ENCODE measurements at regions not wholly inside any gene's neighbourhood (a gene's known extent, or its start where the extent isn't known, plus 50 kb on each side); places are given as distances from the start of the nearest gene placed in this dataset.
"Not testable (repeated sequence)": the region's sequence is repeated elsewhere in the genome, so short reads cannot be mapped to it uniquely, and the experiment has no call there.

DNA sequence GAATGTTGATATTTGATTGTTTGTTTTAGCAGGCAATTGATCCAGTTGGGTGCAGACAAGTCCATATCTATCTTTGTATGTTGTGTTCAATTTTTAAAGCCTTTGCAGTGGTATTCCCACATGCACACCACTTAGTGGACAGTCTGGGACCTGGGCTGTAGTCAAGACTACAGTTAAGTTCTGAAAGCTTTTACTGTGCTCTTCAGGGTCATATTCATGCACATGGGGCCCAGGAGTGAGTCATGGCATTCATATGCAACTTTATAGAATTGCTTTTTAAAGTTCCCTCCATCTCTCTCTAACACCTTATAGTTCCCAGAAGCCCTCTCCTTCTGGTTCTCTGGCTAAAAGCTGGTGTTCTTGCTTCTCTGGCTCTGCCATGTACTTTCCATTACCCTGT lies 228.2 kb upstream of the CCNH start:
- no peaks in the 10 kb centered on the region for H3K4me1 Mint-ChIP-seq (ENCODE audit: low read depth)
- H3K4me3 Mint-ChIP-seq: no peak overlapping the region
- H3K9me3 Mint-ChIP-seq: no peaks in the 10 kb centered on the region
- no peak for DNase-seq
- no peak overlapping the region for H3K27ac Mint-ChIP-seq
- H3K27me3 Mint-ChIP-seq: no peaks in the 10 kb centered on the region
- no peaks in the 10 kb centered on the region for H3K36me3 Mint-ChIP-seq (ENCODE audit: low read depth)

DNA sequence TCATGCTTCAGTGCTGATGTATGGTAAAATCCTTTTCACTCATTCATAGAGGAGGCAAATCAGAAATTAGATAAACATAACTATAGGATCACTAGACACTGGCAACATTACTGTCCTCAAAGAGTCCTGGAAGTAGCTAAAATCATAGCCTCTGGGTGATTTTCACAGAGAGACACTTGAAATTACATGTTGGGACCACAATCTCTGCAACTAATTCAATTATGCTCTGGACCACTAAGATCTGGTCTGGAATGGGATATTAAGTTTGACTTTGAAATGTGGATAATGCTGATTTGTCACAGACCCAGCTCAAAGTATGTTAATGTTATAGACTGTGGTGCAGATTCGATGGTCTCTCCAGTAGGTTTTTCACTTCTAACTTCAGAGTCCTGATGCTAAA lies 214.6 kb upstream of the CCNH start:
- Mint-ChIP-seq H3K4me3 (no peak overlapping the region), H3K36me3 (ENCODE audit: low read depth) (no peaks in the 10 kb centered on the region), H3K27ac (no peak overlapping the region), H3K4me1 (ENCODE audit: low read depth) (no peaks in the 10 kb centered on the region), H3K27me3 (no peaks in the 10 kb centered on the region), H3K9me3 (no peaks in the 10 kb centered on the region)
- no peak for DNase-seq

- no peaks in the 10 kb centered on the region for H3K9me3 Mint-ChIP-seq
- H3K27me3 Mint-ChIP-seq: no peaks in the 10 kb centered on the region
These were observed 195.7 kb upstream of the CCNH start for GRCh38 chr5:87608385-87608784.

GRCh38 chr5:87605663-87606062 lies 192.9 kb upstream of the CCNH start:
- Mint-ChIP-seq H3K4me1 (ENCODE audit: low read depth) (no peaks in the 10 kb centered on the region), H3K27me3 (no peaks in the 10 kb centered on the region), H3K4me3 (no peak overlapping the region), H3K27ac (no peak overlapping the region), H3K36me3 (ENCODE audit: low read depth) (no peaks in the 10 kb centered on the region), H3K9me3 (no peaks in the 10 kb centered on the region)
- no peak for DNase-seq

More at GRCh38 chr5:87608385-87608784, 195.7 kb upstream of the CCNH start:
- Mint-ChIP-seq H3K36me3 (ENCODE audit: low read depth) (no peaks in the 10 kb centered on the region), H3K4me3 (no peak overlapping the region), H3K4me1 (ENCODE audit: low read depth) (no peaks in the 10 kb centered on the region), H3K27ac (no peak overlapping the region)
- DNase-seq: no peak

DNA sequence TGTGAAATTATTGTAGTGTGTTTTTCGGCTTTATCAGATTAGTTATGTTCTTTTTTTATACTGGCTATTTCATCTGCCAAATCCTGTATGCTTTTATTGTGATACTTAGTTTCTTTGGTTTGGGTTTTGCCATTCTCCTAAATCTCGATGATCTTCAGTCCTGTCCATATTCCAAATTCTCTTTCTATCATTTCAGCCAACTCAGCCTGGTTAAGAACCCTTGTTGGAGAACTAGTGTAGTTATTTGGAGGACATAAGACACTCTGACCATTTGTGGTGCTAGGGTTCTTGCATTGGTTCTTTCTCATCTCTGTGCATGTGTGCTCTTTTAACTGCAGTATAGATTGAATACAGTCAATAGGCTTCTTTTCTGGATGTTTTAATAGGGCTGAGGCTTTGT lies 187.0 kb upstream of the CCNH start:
- no peaks in the 10 kb centered on the region for H3K27me3 Mint-ChIP-seq
- DNase-seq: no peak
- no peak overlapping the region for H3K27ac Mint-ChIP-seq
- no peaks in the 10 kb centered on the region for H3K4me1 Mint-ChIP-seq (ENCODE audit: low read depth)
- H3K36me3 Mint-ChIP-seq (ENCODE audit: low read depth): no peaks in the 10 kb centered on the region
- no peak overlapping the region for H3K4me3 Mint-ChIP-seq
- H3K9me3 Mint-ChIP-seq: no peaks in the 10 kb centered on the region

GRCh38 chr5:87598460-87598859 lies 185.7 kb upstream of the CCNH start:
- H3K27me3 Mint-ChIP-seq: no peaks in the 10 kb centered on the region
- no peaks in the 10 kb centered on the region for H3K9me3 Mint-ChIP-seq
- no peaks in the 10 kb centered on the region for H3K36me3 Mint-ChIP-seq (ENCODE audit: low read depth)
- no peak overlapping the region for H3K4me3 Mint-ChIP-seq
- no peak overlapping the region for H3K27ac Mint-ChIP-seq
- DNase-seq: no peak
- no peaks in the 10 kb centered on the region for H3K4me1 Mint-ChIP-seq (ENCODE audit: low read depth)

DNA sequence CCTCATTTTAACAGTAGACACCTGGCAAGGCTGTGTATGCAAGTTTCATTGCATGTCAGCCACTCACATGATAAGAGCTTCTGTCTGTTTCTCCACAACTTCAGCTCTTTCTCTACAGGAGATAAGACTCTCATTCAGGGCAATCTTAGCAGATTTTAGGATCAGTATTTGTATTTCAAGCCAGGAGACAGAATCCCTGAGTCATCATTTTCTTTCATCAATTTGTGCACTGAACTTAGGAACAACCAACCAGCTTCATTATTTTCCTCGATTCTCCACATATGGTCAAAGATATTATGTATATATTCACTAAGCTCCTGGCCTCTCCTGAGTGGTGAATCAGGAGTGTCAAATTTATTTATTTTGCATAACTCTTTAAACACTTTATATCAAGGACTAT lies 181.8 kb upstream of the CCNH start:
- DNase-seq: no peak
- no peaks in the 10 kb centered on the region for H3K36me3 Mint-ChIP-seq (ENCODE audit: low read depth)
- H3K4me3 Mint-ChIP-seq: no peak overlapping the region
- H3K9me3 Mint-ChIP-seq: no peaks in the 10 kb centered on the region
- no peaks in the 10 kb centered on the region for H3K4me1 Mint-ChIP-seq (ENCODE audit: low read depth)
- no peak overlapping the region for H3K27ac Mint-ChIP-seq
- H3K27me3 Mint-ChIP-seq: peaks cover 2% of the 10 kb centered on the region

DNA sequence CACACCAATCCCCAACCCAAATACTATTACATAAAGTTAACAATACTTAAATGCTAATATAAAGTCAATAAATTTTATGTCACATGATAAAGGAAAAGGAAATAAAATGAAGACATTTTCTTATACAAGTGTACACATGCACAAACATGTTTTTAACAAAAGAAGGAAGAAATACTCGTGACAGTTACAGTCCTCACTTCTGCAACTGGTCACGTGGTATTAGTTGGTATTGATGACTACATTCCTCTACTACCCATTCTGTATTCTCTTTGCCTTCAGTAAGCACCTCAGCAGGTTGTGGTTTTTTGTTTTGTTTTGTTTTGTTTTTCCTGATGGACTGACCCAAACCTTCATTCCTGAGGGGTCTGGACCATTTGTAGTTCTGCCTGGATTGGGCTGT lies 176.9 kb upstream of the CCNH start:
- Mint-ChIP-seq H3K4me1 (ENCODE audit: low read depth) (no peaks in the 10 kb centered on the region), H3K4me3 (no peak overlapping the region), H3K36me3 (ENCODE audit: low read depth) (no peaks in the 10 kb centered on the region), H3K27ac (no peak overlapping the region), H3K9me3 (no peaks in the 10 kb centered on the region), H3K27me3 (peaks cover 2% of the 10 kb centered on the region)
- DNase-seq: no peak

GRCh38 chr5:87588316-87588715 lies 175.6 kb upstream of the CCNH start:
- Mint-ChIP-seq H3K27ac (no peak overlapping the region), H3K9me3 (peaks cover 3% of the 10 kb centered on the region), H3K27me3 (peaks cover 2% of the 10 kb centered on the region), H3K36me3 (ENCODE audit: low read depth) (no peaks in the 10 kb centered on the region), H3K4me1 (ENCODE audit: low read depth) (no peaks in the 10 kb centered on the region), H3K4me3 (no peak overlapping the region)
- DNase-seq: no peak

DNA sequence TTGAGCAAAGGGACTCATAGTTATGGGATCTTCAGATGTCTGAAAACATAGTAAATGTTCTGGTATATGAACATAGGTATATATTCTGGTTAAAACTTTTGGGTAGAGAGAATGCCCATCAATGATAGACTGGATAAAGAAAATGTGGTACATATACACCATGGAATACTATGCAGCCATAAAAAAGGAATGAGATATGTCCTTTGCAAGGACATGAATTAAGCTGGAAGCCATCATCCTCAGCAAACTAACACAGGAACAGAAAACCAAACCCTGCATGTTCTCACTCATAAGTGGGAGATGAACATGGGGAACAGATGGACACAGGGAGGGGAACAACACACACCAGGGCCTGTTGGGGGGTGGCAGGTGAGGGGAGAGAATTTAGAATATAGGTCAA lies 171.0 kb upstream of the CCNH start:
- not testable (repeated sequence) for H3K9me3 Mint-ChIP-seq; H3K4me3 Mint-ChIP-seq; H3K4me1 Mint-ChIP-seq (ENCODE audit: low read depth); H3K36me3 Mint-ChIP-seq (ENCODE audit: low read depth); H3K27ac Mint-ChIP-seq; H3K27me3 Mint-ChIP-seq; DNase-seq

DNA sequence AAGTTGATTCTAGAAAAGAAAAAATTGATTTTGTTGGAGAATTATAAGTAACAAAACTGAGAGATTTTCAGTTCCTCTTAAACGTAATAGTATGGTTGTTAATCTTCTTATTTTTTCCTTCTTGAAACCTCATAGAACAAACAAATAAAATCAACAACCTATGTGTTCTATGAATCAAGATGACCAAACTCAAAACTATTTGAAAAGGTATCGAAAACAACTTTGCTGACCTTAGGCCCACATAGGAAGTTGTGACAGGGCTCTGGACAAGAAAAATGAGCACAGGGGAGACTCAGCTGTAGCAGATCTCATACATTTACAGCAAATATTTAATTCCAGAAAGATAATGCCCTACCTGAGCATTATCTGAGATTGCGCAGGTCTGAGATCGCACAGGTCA lies 169.4 kb upstream of the CCNH start:
- H3K4me1 Mint-ChIP-seq (ENCODE audit: low read depth): no peaks in the 10 kb centered on the region
- peaks cover 3% of the 10 kb centered on the region for H3K9me3 Mint-ChIP-seq
- H3K27me3 Mint-ChIP-seq: peaks cover 8% of the 10 kb centered on the region
- H3K4me3 Mint-ChIP-seq: no peak overlapping the region
- H3K27ac Mint-ChIP-seq: no peak overlapping the region
- no peaks in the 10 kb centered on the region for H3K36me3 Mint-ChIP-seq (ENCODE audit: low read depth)
- no peak for DNase-seq

- Mint-ChIP-seq H3K27ac (no peak overlapping the region), H3K9me3 (peaks cover 3% of the 10 kb centered on the region), H3K4me3 (no peak overlapping the region), H3K27me3 (peaks cover 8% of the 10 kb centered on the region), H3K4me1 (ENCODE audit: low read depth) (no peaks in the 10 kb centered on the region), H3K36me3 (ENCODE audit: low read depth) (no peaks in the 10 kb centered on the region)
- DNase-seq: no peak
These were observed 168.9 kb upstream of the CCNH start for GRCh38 chr5:87581661-87582060.

DNA sequence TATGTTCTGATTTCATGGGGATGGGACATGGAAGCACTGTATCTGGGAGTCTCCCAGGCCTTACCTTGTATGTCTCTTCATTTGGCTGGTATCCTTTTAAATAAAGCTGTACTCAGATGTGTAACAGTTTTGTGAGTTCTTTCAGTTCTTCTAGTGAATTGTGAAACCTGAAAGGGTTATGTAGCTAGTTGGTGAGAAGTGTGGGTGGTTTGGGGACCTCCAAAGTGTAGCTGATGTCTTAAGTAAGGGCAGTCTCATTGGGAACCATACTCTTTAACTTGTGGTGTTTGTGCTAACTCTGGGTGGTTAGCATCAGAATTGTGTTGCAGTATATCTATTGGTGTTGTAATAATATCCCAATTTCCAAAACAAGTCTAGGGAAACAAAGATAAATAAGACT lies 166.9 kb upstream of the CCNH start:
- no peak for DNase-seq
- Mint-ChIP-seq H3K4me1 (ENCODE audit: low read depth) (no peaks in the 10 kb centered on the region), H3K9me3 (peaks cover 3% of the 10 kb centered on the region), H3K4me3 (no peak overlapping the region), H3K27ac (no peak overlapping the region), H3K36me3 (ENCODE audit: low read depth) (no peaks in the 10 kb centered on the region), H3K27me3 (peaks cover 8% of the 10 kb centered on the region)

GRCh38 chr5:87576867-87577266 lies 164.1 kb upstream of the CCNH start:
- no peaks in the 10 kb centered on the region for H3K4me1 Mint-ChIP-seq (ENCODE audit: low read depth)
- no peaks in the 10 kb centered on the region for H3K9me3 Mint-ChIP-seq
- no peak for DNase-seq
- H3K27me3 Mint-ChIP-seq: peaks cover 8% of the 10 kb centered on the region
- no peak overlapping the region for H3K27ac Mint-ChIP-seq
- H3K4me3 Mint-ChIP-seq: no peak overlapping the region
- H3K36me3 Mint-ChIP-seq (ENCODE audit: low read depth): no peaks in the 10 kb centered on the region

GRCh38 chr5:87576306-87576705 lies 163.6 kb upstream of the CCNH start:
- H3K36me3 Mint-ChIP-seq (ENCODE audit: low read depth); H3K4me1 Mint-ChIP-seq (ENCODE audit: low read depth); DNase-seq; H3K9me3 Mint-ChIP-seq; H3K27me3 Mint-ChIP-seq; H3K27ac Mint-ChIP-seq; H3K4me3 Mint-ChIP-seq: not testable (repeated sequence)

DNA sequence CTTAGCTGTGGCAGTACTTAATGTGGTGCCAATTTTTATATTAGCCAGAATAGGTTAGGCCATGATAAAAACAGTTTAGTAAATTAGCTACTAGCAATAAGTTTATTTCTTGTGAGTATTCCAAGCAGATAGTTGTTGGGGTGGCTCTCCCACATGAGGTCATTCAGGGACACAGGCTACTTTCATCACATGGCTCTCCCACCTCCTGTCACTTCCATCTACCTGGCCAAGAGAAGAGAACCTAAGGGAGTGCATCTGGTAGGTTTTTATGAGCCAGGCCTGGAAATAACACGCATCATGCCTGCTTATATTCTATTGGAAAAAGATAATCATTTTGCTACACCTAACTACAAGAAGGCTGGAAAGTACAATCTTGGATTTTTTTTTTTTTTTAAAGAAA lies 161.4 kb upstream of the CCNH start:
- no peak for DNase-seq
- Mint-ChIP-seq H3K27ac (no peak overlapping the region), H3K9me3 (no peaks in the 10 kb centered on the region), H3K36me3 (ENCODE audit: low read depth) (no peaks in the 10 kb centered on the region), H3K4me3 (no peak overlapping the region), H3K27me3 (peaks cover 4% of the 10 kb centered on the region), H3K4me1 (ENCODE audit: low read depth) (no peaks in the 10 kb centered on the region)
